ENCODE measurements at regions not wholly inside any gene's neighbourhood (a gene's known extent, or its start where the extent isn't known, plus 50 kb on each side); places are given as distances from the start of the nearest gene placed in this dataset.
A peak's percentile ranks its signal among the peaks of the same experiment; 100 is the strongest.

- Histone ChIP-seq H3K9me1 (ENCODE audit: insufficient read depth, low read length) (peaks cover 2% of the 10 kb centered on the region; the same call in 1 of the 2 replicates), H3K79me1 (ENCODE audit: low read depth in 1 of 2, low read length in 2 of 2) (no peaks in the 10 kb centered on the region), H3K56ac (ENCODE audit: extremely low read depth, insufficient read depth, low read length) (no peak overlapping the region), H2BK5ac (ENCODE audit: low read depth, low read length, poor library complexity, severe bottlenecking) (peak overlapping the region; percentile 98), H4K20me1 (ENCODE audit: insufficient read depth, low read length) (no peaks in the 10 kb centered on the region), H4K91ac (ENCODE audit: insufficient read depth, low read depth, low read length) (peak overlapping the region; percentile 46), H3K9ac (ENCODE audit: low read depth, low read length) (no peak overlapping the region), H3K14ac (replicated peaks; ENCODE audit: low read depth, low read length) (peak overlapping the region; percentile 75; the same call in 1 of the 2 replicates), H3K4ac (ENCODE audit: low read depth, low read length) (peak overlapping the region; percentile 94), H3K27ac (ENCODE audit: insufficient read depth, low read length) (peak overlapping the region; percentile 92; the same call in 1 of the 2 replicates), H3K4me3 (ENCODE audit: insufficient read depth, low read depth, low read length) (no peak overlapping the region), H3K27me3 (ENCODE audit: control insufficient read depth, insufficient read depth, low read length) (no peaks in the 10 kb centered on the region), H2AK5ac (ENCODE audit: low read depth, low read length) (no peak overlapping the region; the same call in 1 of the 2 replicates), H3K4me1 (ENCODE audit: control insufficient read depth, insufficient read depth, low read length) (peaks cover 14% of the 10 kb centered on the region), H3K23ac (ENCODE audit: low read depth, low read length) (peak overlapping the region; percentile 8; the same call in 1 of the 2 replicates), H2BK120ac (ENCODE audit: low read depth, low read length) (peak overlapping the region; percentile 97), H3K18ac (ENCODE audit: low read depth, low read length) (peak overlapping the region; percentile 100; the same call in 1 of the 2 replicates), H3K4me2 (ENCODE audit: low read depth, low read length) (no peak overlapping the region), H4K8ac (ENCODE audit: low read depth in 2 of 2, low read length in 2 of 2) (peak overlapping the region; percentile 4 to 71; a peak in 3 of 4 replicates), H2BK20ac (ENCODE audit: low read depth, low read length) (peak overlapping the region; percentile 96), H3K36me3 (ENCODE audit: control insufficient read depth, insufficient read depth, low read length) (no peaks in the 10 kb centered on the region), H2AFZ (replicated peaks; ENCODE audit: low read length, poor library complexity) (no peak overlapping the region), H3K9me3 (ENCODE audit: control insufficient read depth, insufficient read depth, low read length) (no peaks in the 10 kb centered on the region), H2BK15ac (ENCODE audit: low read depth, low read length) (peak overlapping the region; percentile 98; the same call in 2 of the 3 replicates), H4K5ac (ENCODE audit: low read depth, low read length) (peak overlapping the region; percentile 99; the same call in 1 of the 2 replicates), H2AK9ac (replicated peaks; ENCODE audit: low read depth, low read length, poor library complexity) (no peak overlapping the region)
- CTCF ChIA-PET, result interaction anchor here (0.9 kb wide), 1 partner anchor 45 kb away, joined by 3 read pairs; no protein-coding TSS in a partner anchor
- no CpG with 5 or more reads among the region's 1 CpG for WGBS, 2 experiments (ENCODE audit: extremely low coverage in 2 of 2, insufficient read length in 1 of 2)
- TF ChIP-seq CTCF (conservative IDR thresholded peaks at IDR 0.05; ENCODE audit: low read depth, low read length) (no peak), MAFK (IDR thresholded peaks at IDR 0.05; ENCODE audit: low read depth, low read length) (no peak), BHLHE40 (IDR thresholded peaks at IDR 0.05; ENCODE audit: low read depth, low read length) (no peak), USF2 (IDR thresholded peaks at IDR 0.05; ENCODE audit: low read depth, low read length) (no peak), ELK1 (IDR thresholded peaks at IDR 0.05; ENCODE audit: borderline replicate concordance, low read depth, low read length) (no peak), RCOR1 (IDR thresholded peaks at IDR 0.05; ENCODE audit: insufficient replicate concordance, low read length) (no peak), FOS (IDR thresholded peaks at IDR 0.05; ENCODE audit: low read depth, low read length) (no peak), POLR2A (IDR thresholded peaks at IDR 0.05; ENCODE audit: low read depth, low read length) (no peak)
- peak; percentile 80 for DNase-seq
- ATAC-seq (ENCODE audit: low read depth), result peak; percentile 70
- no TSS peak for BruUV-seq (replicated peaks)
- in situ Hi-C loops (cut with MboI; ENCODE audit: low sequenced_read_pairs) (no loop called here), dilution Hi-C loops (cut with HindIII; ENCODE audit: low sequenced_read_pairs, unreplicated experiment) (no loop called here), intact Hi-C loops (cut with micrococcal nuclease) (no loop called here)
- POLR2A ChIA-PET (ENCODE audit: unreplicated experiment), result interaction anchor here (0.7 to 0.8 kb wide), 2 partner anchors 11 to 36 kb away, joined by 5 read pairs; no protein-coding TSS in a partner anchor
Observed at GRCh38 chr2:21466341-21466927, 342.7 kb downstream of the TDRD15 start.

Data from IMR-90 (cell line).